Activated CD8-positive, alpha-beta memory T cell treated with anti-CD3 and anti-CD28 coated beads, Interleukin-2, amount 10 ng/mL, durations not matched to agents 7 days and 5 days (primary cell): ENCODE measurements at regions not wholly inside any gene's neighbourhood (a gene's known extent, or its start where the extent isn't known, plus 50 kb on each side); places are given as distances from the start of the nearest gene placed in this dataset.
"Not testable (repeated sequence)": the region's sequence is repeated elsewhere in the genome, so short reads cannot be mapped to it uniquely, and the experiment has no call there.

Source experiments
- ATAC-seq: fragments of 150-1000 bp; cut with Tn5 transposase; one replicate; pipeline ENCODE4 v1.10.0; 2021; ENCODE audit warnings: moderate library complexity
- CTCF ChIA-PET: fragments of 350-600 bp; sonication (Branson Sonifier 250); formaldehyde crosslinking; loops from one replicate; lab custom pipeline; 2021; ENCODE audit warnings: antibody characterized with exemption; lab: Charles Lee
- DNase-seq: peaks from one replicate; pipeline ENCODE4 v3.0.0-alpha.2; 2020
- H3K27ac Mint-ChIP-seq: one replicate; pipeline ENCODE4 v1.8.0; 2021; ENCODE audit warnings: mild to moderate bottlenecking, mixed read lengths
- H3K27me3 Mint-ChIP-seq: one replicate; pipeline ENCODE4 v1.8.0; 2021; ENCODE audit warnings: mixed read lengths
- H3K36me3 Mint-ChIP-seq: one replicate; pipeline ENCODE4 v1.8.0; 2021; ENCODE audit warnings: mild to moderate bottlenecking, mixed read lengths
- H3K4me1 Mint-ChIP-seq: one replicate; pipeline ENCODE4 v1.8.0; 2021; ENCODE audit warnings: mixed read lengths
- H3K4me3 Mint-ChIP-seq: one replicate; pipeline ENCODE4 v1.8.0; 2021; ENCODE audit warnings: mild to moderate bottlenecking, moderate library complexity, mixed read lengths
- H3K9me3 Mint-ChIP-seq: one replicate; pipeline ENCODE4 v1.8.0; 2022; ENCODE audit warnings: low read depth, mixed read lengths

DNA sequence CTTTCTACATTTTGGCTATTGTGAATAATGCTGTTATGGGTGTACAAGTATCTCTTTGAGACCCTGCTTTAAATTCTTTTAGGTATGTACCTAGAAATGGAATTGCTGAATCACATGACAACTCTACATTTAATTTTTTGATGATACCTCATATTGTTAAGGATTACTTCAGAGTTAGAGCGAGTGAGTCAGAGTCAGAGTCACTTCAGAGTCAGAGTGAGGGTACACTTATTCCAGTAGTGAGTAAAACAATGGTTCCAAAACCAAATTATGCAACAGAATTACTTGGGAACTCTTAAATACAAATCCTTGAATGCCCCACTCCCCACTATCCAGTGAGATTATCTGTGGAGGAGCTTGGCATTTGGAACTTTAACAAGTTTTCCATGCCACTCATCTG is 50.3 kb upstream of the SNRK start:
- Mint-ChIP-seq H3K27me3 (no peaks in the 10 kb centered on the region), H3K27ac (no peak overlapping the region), H3K9me3 (peaks cover 6% of the 10 kb centered on the region), H3K36me3 (peaks cover 2% of the 10 kb centered on the region), H3K4me3 (no peak overlapping the region), H3K4me1 (peaks cover 14% of the 10 kb centered on the region)
- DNase-seq (no peak), ATAC-seq (no peak)
- CTCF ChIA-PET, result no interaction called here

DNA sequence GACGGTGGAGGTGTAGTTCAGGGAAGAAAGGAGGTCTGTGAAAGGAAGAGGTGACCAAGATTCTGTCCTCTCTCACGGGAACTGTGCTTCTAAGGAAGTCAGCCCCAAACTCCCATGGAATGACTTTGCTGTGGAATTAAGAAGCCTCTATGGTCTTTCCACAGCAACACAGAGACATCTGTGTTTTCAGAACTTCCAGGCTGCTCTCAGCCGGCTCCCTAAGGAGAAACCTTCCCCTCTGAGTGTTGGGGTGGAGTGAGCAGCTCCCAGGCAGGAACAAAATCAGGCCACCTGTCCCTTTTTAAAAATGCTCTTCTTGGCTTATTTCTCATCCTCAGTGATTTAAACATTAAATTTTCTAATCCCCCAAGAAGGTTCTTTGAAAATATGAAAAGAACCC is 53.3 kb upstream of the SNRK start:
- Mint-ChIP-seq H3K27ac (no peak overlapping the region), H3K27me3 (no peaks in the 10 kb centered on the region), H3K9me3 (peaks cover 2% of the 10 kb centered on the region), H3K36me3 (no peaks in the 10 kb centered on the region), H3K4me3 (no peak overlapping the region), H3K4me1 (peaks cover 14% of the 10 kb centered on the region)
- DNase-seq, result no peak
- ATAC-seq, result no peak
- CTCF ChIA-PET, result no interaction called here

DNA sequence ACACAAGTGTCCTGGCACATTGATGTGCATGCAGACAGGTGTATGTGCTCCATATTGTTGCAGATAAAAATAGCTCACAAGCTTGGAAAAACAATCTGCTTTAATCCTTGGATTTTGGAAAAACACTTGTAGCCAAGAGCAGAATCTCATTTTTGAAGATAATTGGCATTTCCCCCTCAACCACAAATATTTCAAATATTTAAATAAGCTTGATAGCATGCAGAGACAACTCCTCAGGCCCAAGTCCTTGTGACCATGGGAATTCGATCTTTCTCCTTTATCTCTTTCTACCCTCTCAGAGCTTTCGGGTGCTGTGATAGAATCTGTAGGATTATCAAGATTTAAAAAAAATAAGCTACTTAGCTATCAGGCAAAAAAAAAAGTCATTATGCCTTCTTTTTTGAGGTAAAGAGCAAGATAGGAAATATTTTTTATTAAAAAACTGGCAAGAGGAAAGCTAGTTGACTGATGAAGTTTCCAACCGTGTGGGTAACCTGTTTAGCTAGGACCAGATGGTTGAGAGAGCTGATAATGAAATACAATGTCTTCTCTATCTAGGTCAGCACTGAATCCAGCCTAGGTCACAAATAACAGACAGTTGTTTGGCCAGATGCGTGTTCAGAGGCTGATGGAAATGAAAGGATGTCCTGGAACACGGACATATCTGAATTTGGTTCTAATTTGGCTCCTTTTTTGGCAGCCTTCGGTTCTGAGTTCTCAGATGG is 54.9 kb upstream of the SNRK start:
- Mint-ChIP-seq H3K27ac (no peak overlapping the region), H3K4me1 (peaks cover 12% of the 10 kb centered on the region), H3K4me3 (no peak overlapping the region), H3K9me3 (peaks cover 9% of the 10 kb centered on the region), H3K36me3 (peaks cover 11% of the 10 kb centered on the region), H3K27me3 (no peaks in the 10 kb centered on the region)
- ATAC-seq (no peak), DNase-seq (no peak)
- CTCF ChIA-PET, result interaction anchor here (1.3 kb wide), 1 partner anchor 69 kb away, joined by 4 read pairs; no protein-coding TSS in a partner anchor

DNA sequence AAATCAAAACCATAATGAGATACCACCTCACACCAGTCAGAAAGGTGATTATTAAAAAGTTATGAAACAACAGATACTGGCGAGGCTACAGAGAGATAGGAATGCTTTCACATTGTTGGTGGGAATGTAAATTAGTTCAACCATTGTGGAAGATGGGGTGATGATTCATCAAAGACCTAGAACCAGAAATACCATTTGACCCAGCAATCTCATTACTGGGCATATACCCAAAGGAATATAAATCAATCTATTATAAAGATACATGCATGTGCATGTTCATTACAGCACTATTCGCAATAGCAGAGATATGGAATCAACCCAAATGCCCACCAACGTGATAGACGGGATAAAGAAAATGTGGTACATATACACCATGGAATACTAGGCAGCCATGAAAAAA is 56.5 kb upstream of the SNRK start:
- CTCF ChIA-PET, H3K4me3 Mint-ChIP-seq, DNase-seq, H3K27me3 Mint-ChIP-seq, H3K27ac Mint-ChIP-seq, H3K4me1 Mint-ChIP-seq, ATAC-seq, H3K9me3 Mint-ChIP-seq: not testable (repeated sequence)
- peaks cover 11% of the 10 kb centered on the region for H3K36me3 Mint-ChIP-seq

DNA sequence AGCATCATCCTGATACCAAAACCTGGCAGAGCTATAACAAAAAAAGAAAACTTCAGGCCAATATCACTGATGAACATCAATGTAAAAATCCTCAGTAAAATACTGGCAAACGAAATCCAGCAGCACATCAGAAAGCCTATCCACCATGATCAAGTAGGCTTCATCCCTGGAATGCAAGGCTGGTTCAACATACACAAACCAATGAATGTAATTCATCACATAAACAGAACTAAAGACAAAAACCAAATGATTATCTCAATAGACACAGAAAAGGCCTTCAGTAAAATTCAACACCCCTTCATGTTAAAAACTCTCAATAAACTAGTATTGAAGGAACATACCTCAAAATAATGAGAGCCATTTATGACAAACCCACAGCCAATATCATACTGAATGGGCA is 58.7 kb upstream of the SNRK start:
- H3K4me1 Mint-ChIP-seq, CTCF ChIA-PET, H3K4me3 Mint-ChIP-seq, ATAC-seq, H3K27ac Mint-ChIP-seq, H3K27me3 Mint-ChIP-seq, DNase-seq, H3K9me3 Mint-ChIP-seq: not testable (repeated sequence)
- peaks cover 11% of the 10 kb centered on the region for H3K36me3 Mint-ChIP-seq

DNA sequence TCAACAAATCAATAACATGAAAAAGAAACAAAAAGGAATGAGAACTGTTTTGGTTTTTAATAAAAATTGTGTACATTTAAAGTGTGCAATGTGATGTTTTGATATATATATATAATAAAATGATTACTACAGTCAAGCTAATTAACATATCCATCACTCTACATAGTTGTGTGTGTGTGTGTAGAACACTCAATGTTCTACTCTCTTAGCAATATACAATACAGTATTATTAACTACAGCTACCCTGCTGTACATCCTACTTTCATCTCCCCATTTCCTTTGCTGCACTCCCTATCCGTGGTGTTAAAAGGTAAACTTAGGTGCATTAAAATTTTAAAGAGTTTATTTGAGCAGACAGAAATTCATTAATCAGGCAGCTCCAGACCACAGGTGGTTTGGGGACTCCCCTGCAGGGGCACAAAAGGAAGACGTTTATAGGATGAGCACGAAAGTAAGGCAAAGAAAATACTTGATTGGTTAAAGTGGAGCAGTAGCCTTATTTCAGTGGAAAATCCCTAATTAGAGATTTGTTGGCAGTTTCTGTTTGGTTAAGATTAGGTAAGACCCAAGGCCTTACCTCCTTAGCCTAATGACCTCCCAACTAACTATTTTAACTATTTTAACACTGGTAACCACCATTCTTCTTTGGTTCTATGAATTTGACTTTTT is 61.8 kb upstream of the SNRK start:
- ATAC-seq, result no peak
- no peak overlapping the region for H3K27ac Mint-ChIP-seq
- no peak overlapping the region for H3K4me3 Mint-ChIP-seq
- no peaks in the 10 kb centered on the region for H3K27me3 Mint-ChIP-seq
- peaks cover 11% of the 10 kb centered on the region for H3K36me3 Mint-ChIP-seq
- DNase-seq, result no peak
- CTCF ChIA-PET, result interaction anchor here (1.6 kb wide), 1 partner anchor 279 kb away, joined by 8 read pairs; no protein-coding TSS in a partner anchor
- peaks cover 9% of the 10 kb centered on the region for H3K9me3 Mint-ChIP-seq
- peaks cover 8% of the 10 kb centered on the region for H3K4me1 Mint-ChIP-seq

DNA sequence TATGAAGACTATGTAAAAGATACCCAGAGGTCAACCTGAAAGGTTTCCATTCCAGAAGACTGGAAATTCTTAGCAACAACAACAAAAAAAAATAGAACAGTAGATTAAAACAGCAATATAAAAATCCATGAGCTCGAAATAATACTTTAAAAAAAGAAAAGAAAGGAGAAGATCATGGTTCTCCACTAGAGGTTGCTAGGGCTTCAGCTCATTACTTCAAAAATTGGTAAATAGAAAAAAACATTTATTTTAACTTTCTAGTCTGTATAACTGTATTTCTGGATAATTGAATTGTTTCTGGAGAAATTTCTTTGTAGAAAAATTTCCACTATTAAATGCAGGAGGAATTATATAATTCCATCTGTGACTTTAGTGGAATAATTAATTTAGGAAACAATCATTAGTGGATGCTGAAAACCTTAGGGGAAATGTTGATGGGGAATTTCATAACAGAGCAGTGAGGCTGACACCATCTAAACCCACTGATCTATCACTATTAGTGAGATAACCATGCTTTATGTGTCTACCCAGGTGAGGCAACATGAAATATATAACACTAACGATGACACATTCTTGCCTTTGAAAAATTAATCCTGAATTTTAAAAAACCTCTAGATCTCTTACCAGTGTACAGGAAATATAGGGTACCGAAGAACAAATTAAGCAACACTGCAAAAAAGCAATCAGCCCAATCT is 62.5 kb upstream of the SNRK start:
- Mint-ChIP-seq H3K9me3 (peaks cover 9% of the 10 kb centered on the region), H3K4me1 (peaks cover 8% of the 10 kb centered on the region), H3K4me3 (no peak overlapping the region), H3K27ac (no peak overlapping the region), H3K27me3 (no peaks in the 10 kb centered on the region), H3K36me3 (peaks cover 11% of the 10 kb centered on the region)
- DNase-seq, result no peak
- ATAC-seq, result no peak
- CTCF ChIA-PET, result interaction anchor here (0.7 to 1.6 kb wide), 9 partner anchors 10 to 387 kb away, joined by 3 to 14 read pairs (median 4); no protein-coding TSS in a partner anchor

DNA sequence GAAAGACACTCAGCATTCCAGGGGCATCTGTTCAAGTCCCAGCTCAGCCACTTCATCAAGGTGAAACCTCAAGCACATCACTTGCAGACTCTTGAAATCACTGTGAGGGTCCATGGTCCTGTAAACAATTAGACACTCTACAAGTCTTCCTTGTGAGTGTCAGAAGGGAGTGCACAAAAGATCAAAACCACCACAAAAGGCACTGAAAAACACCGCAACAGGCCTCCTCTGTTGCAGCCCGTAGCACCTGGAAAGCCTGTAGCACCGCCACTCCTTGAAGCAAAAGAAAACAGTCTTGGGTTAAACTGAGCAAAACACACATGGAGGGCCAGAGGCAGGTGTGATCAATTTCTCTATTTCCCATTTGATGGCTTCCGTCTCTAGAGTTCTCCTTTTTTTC is 63.8 kb upstream of the SNRK start:
- DNase-seq, result no peak
- Mint-ChIP-seq H3K4me1 (peaks cover 8% of the 10 kb centered on the region), H3K9me3 (peaks cover 3% of the 10 kb centered on the region), H3K27ac (no peak overlapping the region), H3K36me3 (peaks cover 6% of the 10 kb centered on the region), H3K27me3 (no peaks in the 10 kb centered on the region), H3K4me3 (no peak overlapping the region)
- ATAC-seq, result no peak
- CTCF ChIA-PET, result no interaction called here

DNA sequence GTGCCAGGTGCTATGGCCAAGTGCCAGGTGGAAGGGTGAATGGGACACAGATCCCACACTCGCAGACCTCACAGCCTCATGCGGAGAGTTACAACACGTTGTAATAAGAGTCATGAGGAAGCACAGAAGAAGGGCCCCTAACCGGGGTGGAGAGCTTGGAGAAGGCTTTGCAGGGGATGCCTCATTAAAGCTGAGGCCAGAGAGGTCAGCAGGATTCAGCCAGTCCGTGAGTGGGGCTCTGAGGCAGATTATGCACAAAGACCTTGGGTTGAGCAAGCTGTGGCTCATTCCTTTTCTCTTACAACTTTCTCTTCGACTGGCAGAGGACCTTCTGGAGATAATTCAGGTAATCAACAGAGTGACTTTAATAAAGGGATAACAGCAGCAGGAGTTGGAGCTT is 65.3 kb upstream of the SNRK start:
- ATAC-seq, result no peak
- H3K4me1 Mint-ChIP-seq, result peaks cover 8% of the 10 kb centered on the region

DNA sequence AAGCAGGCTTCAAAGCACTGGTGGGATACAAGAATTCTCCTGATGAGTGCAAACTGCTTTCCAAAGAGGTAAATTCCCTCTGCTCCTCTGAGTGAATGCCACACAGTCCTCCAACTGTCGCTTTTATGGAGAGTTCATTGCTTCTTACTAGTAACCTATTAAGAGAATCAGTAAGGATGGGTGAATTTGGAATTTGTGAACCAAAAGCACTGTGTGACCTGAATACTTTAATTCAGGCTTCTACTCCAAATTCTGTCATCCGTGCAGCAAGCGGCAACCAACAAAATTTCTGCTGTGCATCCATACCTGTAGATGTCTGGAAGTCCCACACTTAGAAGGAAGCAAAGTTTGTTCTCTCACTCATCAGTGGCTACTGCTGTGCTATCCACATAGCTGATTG is 66.7 kb upstream of the SNRK start:
- Mint-ChIP-seq H3K27me3 (no peaks in the 10 kb centered on the region), H3K4me3 (no peak overlapping the region), H3K36me3 (no peaks in the 10 kb centered on the region), H3K9me3 (no peaks in the 10 kb centered on the region), H3K27ac (no peak overlapping the region), H3K4me1 (peaks cover 11% of the 10 kb centered on the region)
- CTCF ChIA-PET, result interaction anchor here (0.9 kb wide), 1 partner anchor 283 kb away, joined by 3 read pairs; no protein-coding TSS in a partner anchor
- ATAC-seq (no peak), DNase-seq (no peak)

More for the DNA sequence above, 65.3 kb upstream of the SNRK start:
- Mint-ChIP-seq H3K9me3 (no peaks in the 10 kb centered on the region), H3K4me3 (no peak overlapping the region), H3K27me3 (no peaks in the 10 kb centered on the region), H3K36me3 (no peaks in the 10 kb centered on the region), H3K27ac (no peak overlapping the region)
- CTCF ChIA-PET, result no interaction called here
- DNase-seq, result no peak

DNA sequence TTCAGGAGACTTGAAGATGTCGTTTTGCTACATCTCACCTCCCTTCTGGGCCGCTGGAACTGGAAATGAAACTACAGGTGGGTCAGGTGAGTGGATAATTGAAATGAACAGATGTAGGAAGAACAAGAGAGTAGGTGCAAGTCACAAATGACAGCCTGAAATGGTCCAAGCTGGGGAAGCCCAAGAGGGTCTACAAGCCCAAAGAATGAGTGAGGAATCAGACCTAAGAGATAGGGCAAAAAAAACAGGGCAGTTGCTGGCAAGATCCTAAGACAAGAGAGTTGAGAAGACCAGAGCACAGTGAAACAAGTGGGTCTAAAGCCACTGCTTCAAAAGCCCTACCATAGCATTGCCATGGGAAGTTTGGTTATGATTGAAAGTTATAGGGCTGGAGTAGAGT is 67.4 kb upstream of the SNRK start:
- CTCF ChIA-PET, result no interaction called here

DNA sequence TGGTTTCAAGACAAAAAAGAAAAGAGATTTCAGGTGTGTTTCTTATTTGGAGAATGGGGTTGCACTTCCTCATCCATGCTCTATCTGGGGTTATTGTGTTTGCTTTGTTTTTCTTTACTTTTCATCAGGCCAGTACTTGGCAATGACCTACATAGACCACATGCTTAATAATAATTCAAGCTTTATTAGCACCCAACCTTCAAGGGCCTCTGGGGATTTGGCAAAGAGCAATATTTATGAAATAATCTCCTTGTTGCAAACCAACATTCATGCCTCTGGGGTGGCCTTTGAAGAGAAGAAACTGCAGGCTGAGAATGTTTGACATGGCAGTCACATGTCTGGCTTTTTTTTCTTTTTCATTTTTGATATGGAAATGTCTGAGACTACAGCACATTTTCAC is 68.2 kb upstream of the SNRK start:
- H3K4me1 Mint-ChIP-seq, result peaks cover 7% of the 10 kb centered on the region

More for the DNA sequence above, 67.4 kb upstream of the SNRK start:
- H3K36me3 Mint-ChIP-seq, result no peaks in the 10 kb centered on the region
- DNase-seq, result no peak
- H3K9me3 Mint-ChIP-seq, result no peaks in the 10 kb centered on the region
- H3K4me3 Mint-ChIP-seq, result no peak overlapping the region
- H3K27ac Mint-ChIP-seq, result no peak overlapping the region
- peaks cover 8% of the 10 kb centered on the region for H3K4me1 Mint-ChIP-seq
- no peak for ATAC-seq
- H3K27me3 Mint-ChIP-seq, result no peaks in the 10 kb centered on the region

DNA sequence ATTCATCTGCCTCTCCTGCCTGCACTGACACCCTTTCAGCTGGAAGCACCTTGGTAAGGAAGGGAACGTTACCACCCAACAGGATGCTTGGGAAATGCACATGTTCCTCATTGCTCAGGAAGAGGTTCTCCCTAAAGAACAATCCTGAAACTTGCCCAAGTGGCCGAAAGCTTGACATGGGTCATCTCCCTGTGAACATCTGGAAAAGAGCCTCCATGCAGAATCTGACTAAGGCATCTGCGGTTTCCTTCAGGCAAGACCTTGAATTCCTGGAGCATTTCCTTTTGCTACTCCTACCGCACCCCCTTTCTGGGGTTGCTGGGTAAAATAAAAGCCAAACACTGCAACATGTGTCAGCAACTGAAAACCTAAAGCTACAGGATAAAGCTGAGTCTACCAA is 68.7 kb upstream of the SNRK start:
- DNase-seq, result no peak
- peaks cover 7% of the 10 kb centered on the region for H3K4me1 Mint-ChIP-seq
- ATAC-seq, result no peak
- CTCF ChIA-PET, result interaction anchor here (0.5 to 2.3 kb wide), 2 partner anchors 256 to 1083 kb away, joined by 4 to 5 read pairs; no protein-coding TSS in a partner anchor
- no peaks in the 10 kb centered on the region for H3K27me3 Mint-ChIP-seq
- no peaks in the 10 kb centered on the region for H3K9me3 Mint-ChIP-seq
- no peak overlapping the region for H3K4me3 Mint-ChIP-seq
- no peak overlapping the region for H3K27ac Mint-ChIP-seq
- H3K36me3 Mint-ChIP-seq, result no peaks in the 10 kb centered on the region

More for the DNA sequence above, 68.2 kb upstream of the SNRK start:
- H3K27ac Mint-ChIP-seq, result no peak overlapping the region
- CTCF ChIA-PET, result interaction anchor here (0.5 to 2.3 kb wide), 2 partner anchors 256 to 1084 kb away, joined by 4 to 5 read pairs; no protein-coding TSS in a partner anchor
- DNase-seq (no peak), ATAC-seq (no peak)
- H3K4me3 Mint-ChIP-seq, result no peak overlapping the region
- no peaks in the 10 kb centered on the region for H3K27me3 Mint-ChIP-seq
- no peaks in the 10 kb centered on the region for H3K36me3 Mint-ChIP-seq
- H3K9me3 Mint-ChIP-seq, result no peaks in the 10 kb centered on the region
